Progenitor cell of endocrine pancreas (in vitro differentiated cells): ENCODE measurements at regions not wholly inside any gene's neighbourhood (a gene's known extent, or its start where the extent isn't known, plus 50 kb on each side); places are given as distances from the start of the nearest gene placed in this dataset.
"Not testable (repeated sequence)": the region's sequence is repeated elsewhere in the genome, so short reads cannot be mapped to it uniquely, and the experiment has no call there.

ENCODE experiments used
- DNase-seq: peaks from one replicate; pipeline ENCODE4 v3.0.0; 2021; ENCODE audit warnings: low spot score; ENCODE audit not compliant: unreplicated experiment
- H3K27ac Mint-ChIP-seq: 2 replicates; pipeline ENCODE4 v1.8.0; 2021; ENCODE audit warnings: mild to moderate bottlenecking, moderate library complexity, mixed read lengths
- H3K27me3 Mint-ChIP-seq: 2 replicates; pipeline ENCODE4 v1.8.0; 2021; ENCODE audit warnings: mixed read lengths
- H3K36me3 Mint-ChIP-seq: 2 replicates; pipeline ENCODE4 v1.8.0; 2022; ENCODE audit warnings: mixed read lengths; ENCODE audit not compliant: insufficient read depth
- H3K4me1 Mint-ChIP-seq: 2 replicates; pipeline ENCODE4 v1.8.0; 2021; ENCODE audit warnings: low read depth, mixed read lengths
- H3K4me3 Mint-ChIP-seq: 2 replicates; pipeline ENCODE4 v1.8.0; 2021; ENCODE audit warnings: low read depth, mild to moderate bottlenecking, moderate library complexity, mixed read lengths
- H3K9me3 Mint-ChIP-seq: 2 replicates; pipeline ENCODE4 v1.8.0; 2021; ENCODE audit warnings: low read depth, mixed read lengths
- CTCF ChIP-seq: fragments of 200-600 bp; sonication (generic); IDR thresholded peaks from one replicate; pipeline ENCODE4 v1.5.0; 2021; ENCODE audit warnings: antibody characterized with exemption, mild to moderate bottlenecking; ENCODE audit not compliant: unreplicated experiment

DNA sequence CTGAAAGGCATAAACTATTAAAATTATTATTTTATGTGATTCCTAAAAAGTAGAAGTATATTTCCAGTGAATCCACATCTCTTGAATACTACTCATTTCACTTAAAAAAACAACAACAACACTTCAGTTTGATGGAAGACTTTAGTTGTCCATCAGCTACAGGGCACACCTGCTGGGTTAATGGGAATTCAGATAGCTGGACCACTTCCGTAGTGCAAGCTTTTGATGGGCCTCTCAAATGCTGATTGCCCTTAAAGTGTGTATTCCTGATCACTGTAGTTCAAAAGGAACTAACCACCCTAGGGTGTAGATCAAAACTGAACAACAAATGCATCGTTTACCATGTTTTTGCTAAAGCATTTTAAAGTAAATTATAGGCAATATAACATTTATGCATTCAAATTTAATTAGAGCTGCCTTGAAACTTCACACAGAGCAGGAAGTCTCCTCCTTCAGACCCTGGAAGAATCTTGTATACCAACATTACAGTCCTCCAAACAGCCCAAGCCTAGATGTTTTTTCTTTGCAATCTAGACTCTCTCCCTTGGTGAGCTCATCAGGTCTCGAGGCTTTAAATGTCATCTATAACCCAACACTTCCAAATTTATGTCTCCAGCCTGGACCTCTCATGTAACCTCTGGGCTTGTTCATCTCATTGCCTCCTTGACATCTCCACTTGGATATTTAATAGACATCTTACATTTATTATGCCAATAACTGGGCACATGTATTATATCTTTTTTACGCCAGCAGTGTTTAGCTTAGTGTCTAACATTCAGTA lies 510.1 kb upstream of the SLC39A10 start:
- no peaks in the 10 kb centered on the region for H3K36me3 Mint-ChIP-seq
- DNase-seq: no peak
- no peaks in the 10 kb centered on the region for H3K4me1 Mint-ChIP-seq
- H3K9me3 Mint-ChIP-seq: peaks cover 21% of the 10 kb centered on the region
- H3K27me3 Mint-ChIP-seq: no peaks in the 10 kb centered on the region
- H3K4me3 Mint-ChIP-seq: no peak overlapping the region
- no peak for TF ChIP-seq CTCF
- no peak overlapping the region for H3K27ac Mint-ChIP-seq

GRCh38 chr2:195138435-195138834 lies 518.6 kb upstream of the SLC39A10 start:
- H3K4me1 Mint-ChIP-seq: peaks cover 2% of the 10 kb centered on the region
- no peak for DNase-seq
- H3K27ac Mint-ChIP-seq: no peak overlapping the region
- H3K4me3 Mint-ChIP-seq: no peak overlapping the region
- H3K36me3 Mint-ChIP-seq: no peaks in the 10 kb centered on the region
- H3K9me3 Mint-ChIP-seq: peaks cover 2% of the 10 kb centered on the region
- no peaks in the 10 kb centered on the region for H3K27me3 Mint-ChIP-seq
- no peak for TF ChIP-seq CTCF

- H3K27ac Mint-ChIP-seq, H3K27me3 Mint-ChIP-seq, H3K4me1 Mint-ChIP-seq, DNase-seq, H3K9me3 Mint-ChIP-seq, H3K4me3 Mint-ChIP-seq, H3K36me3 Mint-ChIP-seq: not testable (repeated sequence)
Measured at GRCh38 chr2:195125889-195126288, 531.1 kb upstream of the SLC39A10 start.

- no peaks in the 10 kb centered on the region for H3K36me3 Mint-ChIP-seq
- no peak for TF ChIP-seq CTCF
- H3K4me1 Mint-ChIP-seq: no peaks in the 10 kb centered on the region
- no peak overlapping the region for H3K27ac Mint-ChIP-seq
- H3K27me3 Mint-ChIP-seq: no peaks in the 10 kb centered on the region
- no peaks in the 10 kb centered on the region for H3K9me3 Mint-ChIP-seq
- H3K4me3 Mint-ChIP-seq: no peak overlapping the region
- no peak for DNase-seq
Measured at GRCh38 chr2:195124391-195125079, 532.5 kb upstream of the SLC39A10 start.

GRCh38 chr2:195122653-195123052 lies 534.4 kb upstream of the SLC39A10 start:
- no peaks in the 10 kb centered on the region for H3K36me3 Mint-ChIP-seq
- no peaks in the 10 kb centered on the region for H3K27me3 Mint-ChIP-seq
- no peak overlapping the region for H3K27ac Mint-ChIP-seq
- DNase-seq: no peak
- TF ChIP-seq CTCF: no peak
- no peaks in the 10 kb centered on the region for H3K9me3 Mint-ChIP-seq
- no peak overlapping the region for H3K4me3 Mint-ChIP-seq
- no peaks in the 10 kb centered on the region for H3K4me1 Mint-ChIP-seq

DNA sequence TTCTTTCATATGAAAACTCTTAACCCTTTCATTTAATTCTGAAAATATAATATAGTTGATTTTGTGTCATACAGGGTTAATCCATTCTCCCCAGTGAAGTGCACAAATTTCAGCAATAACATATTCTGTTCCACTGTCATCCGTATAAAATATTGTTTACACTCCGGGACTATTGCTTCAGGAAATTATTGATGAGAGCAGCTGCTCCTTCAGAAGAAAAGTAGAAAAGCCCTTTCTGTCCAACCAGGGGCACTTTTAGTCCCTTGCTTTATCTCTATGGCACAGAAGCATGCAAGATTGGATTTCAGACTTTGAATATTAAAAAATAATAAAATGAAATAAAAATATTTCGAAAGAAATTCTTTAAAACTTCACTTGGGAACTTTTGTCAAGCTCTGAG lies 535.7 kb upstream of the SLC39A10 start:
- Mint-ChIP-seq H3K9me3 (no peaks in the 10 kb centered on the region), H3K27ac (no peak overlapping the region), H3K4me1 (no peaks in the 10 kb centered on the region), H3K36me3 (no peaks in the 10 kb centered on the region), H3K27me3 (no peaks in the 10 kb centered on the region), H3K4me3 (no peak overlapping the region)
- TF ChIP-seq CTCF: no peak
- no peak for DNase-seq
